ENCODE measurements at regions not wholly inside any gene's neighbourhood (a gene's known extent, or its start where the extent isn't known, plus 50 kb on each side); places are given as distances from the start of the nearest gene placed in this dataset.

GRCh38 chr13:72566526-72566925 is 160.9 kb downstream of the MZT1 start:
- TF ChIP-seq CTCF (IDR thresholded peaks at IDR 0.05; ENCODE audit: low read length), result no peak
- TF ChIP-seq EZH2 (optimal IDR thresholded peaks at IDR 0.05; ENCODE audit: low read depth, low read length), result no peak
- TF ChIP-seq EZH2phosphoT487 (IDR thresholded peaks at IDR 0.05; ENCODE audit: low read length), result no peak
